ENCODE measurements at regions not wholly inside any gene's neighbourhood (a gene's known extent, or its start where the extent isn't known, plus 50 kb on each side); places are given as distances from the start of the nearest gene placed in this dataset.

DNA sequence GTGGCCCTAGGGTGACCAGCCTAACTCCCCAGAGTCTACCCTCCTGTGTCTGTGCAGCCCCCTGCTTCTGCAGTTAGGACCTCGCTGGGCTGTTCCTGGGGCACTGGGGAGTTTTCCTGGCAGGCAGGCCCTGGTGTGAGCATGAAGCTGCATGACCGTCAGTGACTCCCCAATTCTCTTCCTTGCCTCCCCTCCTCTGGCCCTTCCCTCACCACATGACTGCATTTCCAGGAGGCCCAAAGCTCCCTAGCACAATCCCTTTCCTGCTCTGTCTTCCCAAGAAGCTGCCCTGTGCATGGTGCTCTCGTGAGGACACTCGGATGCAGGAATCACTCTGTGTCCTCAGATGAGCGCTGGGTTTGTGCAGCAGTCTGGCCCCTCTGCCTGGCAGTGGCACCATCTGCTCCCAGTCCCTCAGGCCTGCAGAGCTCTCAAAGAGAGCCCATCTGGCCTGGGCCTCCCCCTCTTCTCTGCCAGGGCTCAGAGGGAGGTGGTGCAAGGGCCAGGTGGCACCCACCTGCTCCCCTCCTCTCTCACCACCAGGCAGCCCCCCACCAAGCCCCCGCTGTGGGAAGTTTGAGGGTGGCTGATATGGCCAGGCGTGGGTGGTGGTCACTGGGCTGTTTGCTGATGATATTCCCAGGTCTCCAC is 125.6 kb upstream of the HS6ST1 start:
- 89% methylated on average over 7 of the region's 7 CpGs for WGBS

DNA sequence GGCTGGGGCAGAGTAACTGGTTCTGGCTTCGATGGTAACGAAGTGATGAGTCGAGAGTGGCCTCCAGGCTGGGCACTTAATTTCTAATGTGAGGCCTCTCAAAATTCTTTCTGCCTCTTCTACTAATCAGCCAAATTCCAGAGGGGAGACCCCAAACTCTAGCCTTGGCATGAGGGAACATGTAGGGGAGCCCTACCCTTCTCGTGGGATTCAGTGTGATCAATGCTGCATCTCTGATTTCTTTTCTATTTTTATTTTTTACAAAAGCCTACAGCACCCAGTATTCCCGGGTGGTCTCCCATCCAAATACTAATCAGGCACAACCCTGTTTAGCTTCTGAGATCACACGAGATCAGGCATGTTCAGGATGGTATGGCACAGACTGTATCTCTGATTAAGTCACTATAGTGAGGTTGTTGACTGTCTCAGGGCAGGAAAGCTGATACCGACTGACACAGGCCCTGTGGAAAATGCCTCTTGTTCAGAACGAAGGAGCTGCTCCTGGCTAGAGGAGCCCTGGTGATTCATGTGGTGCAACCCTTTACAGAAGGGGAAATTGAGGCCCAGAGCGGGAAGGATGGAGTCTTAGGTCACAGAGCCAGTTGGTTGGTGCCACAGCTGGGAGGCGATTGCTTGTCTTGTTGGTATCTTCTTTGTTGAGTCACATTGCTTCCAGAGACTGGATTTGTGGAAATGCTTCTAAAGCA is 126.3 kb upstream of the HS6ST1 start:
- no peaks in the 10 kb centered on the region for H3K27me3 ChIP-seq (replicated peaks; ENCODE audit: insufficient read depth)
- WGBS: 70% methylated on average over 10 of the region's 10 CpGs
- intact Hi-C loops (cut with DNase I): no loop called here
- H3K36me3 ChIP-seq: no peaks in the 10 kb centered on the region
- no peaks in the 10 kb centered on the region for H3K9me3 ChIP-seq
- no peaks in the 10 kb centered on the region for H3K4me1 ChIP-seq (replicated peaks)
- H3K4me3 ChIP-seq: no peak overlapping the region
- DNase-seq (ENCODE audit: low spot score): no peak
- TF ChIP-seq, protein P1, sequence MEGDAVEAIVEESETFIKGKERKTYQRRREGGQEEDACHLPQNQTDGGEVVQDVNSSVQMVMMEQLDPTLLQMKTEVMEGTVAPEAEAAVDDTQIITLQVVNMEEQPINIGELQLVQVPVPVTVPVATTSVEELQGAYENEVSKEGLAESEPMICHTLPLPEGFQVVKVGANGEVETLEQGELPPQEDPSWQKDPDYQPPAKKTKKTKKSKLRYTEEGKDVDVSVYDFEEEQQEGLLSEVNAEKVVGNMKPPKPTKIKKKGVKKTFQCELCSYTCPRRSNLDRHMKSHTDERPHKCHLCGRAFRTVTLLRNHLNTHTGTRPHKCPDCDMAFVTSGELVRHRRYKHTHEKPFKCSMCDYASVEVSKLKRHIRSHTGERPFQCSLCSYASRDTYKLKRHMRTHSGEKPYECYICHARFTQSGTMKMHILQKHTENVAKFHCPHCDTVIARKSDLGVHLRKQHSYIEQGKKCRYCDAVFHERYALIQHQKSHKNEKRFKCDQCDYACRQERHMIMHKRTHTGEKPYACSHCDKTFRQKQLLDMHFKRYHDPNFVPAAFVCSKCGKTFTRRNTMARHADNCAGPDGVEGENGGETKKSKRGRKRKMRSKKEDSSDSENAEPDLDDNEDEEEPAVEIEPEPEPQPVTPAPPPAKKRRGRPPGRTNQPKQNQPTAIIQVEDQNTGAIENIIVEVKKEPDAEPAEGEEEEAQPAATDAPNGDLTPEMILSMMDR (IDR thresholded peaks at IDR 0.05): no peak
- TF ChIP-seq POLR2AphosphoS5 (IDR thresholded peaks at IDR 0.05) (no peak), POLR2A (IDR thresholded peaks at IDR 0.05) (no peak)
- H3K27ac ChIP-seq: no peak overlapping the region

More for the DNA sequence above, 125.6 kb upstream of the HS6ST1 start:
- Histone ChIP-seq H3K4me3 (no peak overlapping the region), H3K9me3 (no peaks in the 10 kb centered on the region), H3K4me1 (replicated peaks) (no peaks in the 10 kb centered on the region), H3K27ac (no peak overlapping the region), H3K36me3 (no peaks in the 10 kb centered on the region), H3K27me3 (replicated peaks; ENCODE audit: insufficient read depth) (no peaks in the 10 kb centered on the region)
- TF ChIP-seq POLR2A (IDR thresholded peaks at IDR 0.05) (no peak), POLR2AphosphoS5 (IDR thresholded peaks at IDR 0.05) (no peak)
- TF ChIP-seq, protein P1 (IDR thresholded peaks at IDR 0.05): no peak
- DNase-seq (ENCODE audit: low spot score): no peak
- intact Hi-C loops (cut with DNase I): no loop called here

DNA sequence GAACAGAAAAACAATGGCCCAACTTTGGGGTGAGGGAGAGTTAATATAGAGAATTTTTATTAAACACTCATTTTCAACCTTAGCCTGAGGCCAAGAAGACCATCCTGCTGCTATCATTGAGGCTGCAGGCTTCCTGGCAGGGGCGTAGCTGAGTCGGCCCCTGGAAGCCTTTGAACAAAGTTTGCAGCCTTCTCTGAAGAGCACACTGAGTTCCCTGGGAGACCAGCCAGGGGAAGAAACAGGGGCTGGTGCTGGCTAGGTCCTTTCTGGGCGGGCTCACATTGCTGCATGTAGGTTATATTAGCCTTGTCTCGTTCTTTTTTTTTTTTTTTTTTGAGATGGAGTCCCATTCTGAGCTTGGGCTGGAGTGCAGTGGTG is 126.8 kb upstream of the HS6ST1 start:
- intact Hi-C loops (cut with DNase I): no loop called here
- no peak overlapping the region for H3K27ac ChIP-seq
- no peaks in the 10 kb centered on the region for H3K27me3 ChIP-seq (replicated peaks; ENCODE audit: insufficient read depth)
- H3K9me3 ChIP-seq: no peaks in the 10 kb centered on the region
- no peaks in the 10 kb centered on the region for H3K4me1 ChIP-seq (replicated peaks)
- 55% methylated on average over 4 of the region's 4 CpGs for WGBS
- DNase-seq (ENCODE audit: low spot score): no peak
- no peaks in the 10 kb centered on the region for H3K36me3 ChIP-seq
- H3K4me3 ChIP-seq: no peak overlapping the region
- TF ChIP-seq POLR2A (IDR thresholded peaks at IDR 0.05): no peak
- no peak for TF ChIP-seq POLR2AphosphoS5 (IDR thresholded peaks at IDR 0.05)
- TF ChIP-seq, protein P1 (IDR thresholded peaks at IDR 0.05): no peak

DNA sequence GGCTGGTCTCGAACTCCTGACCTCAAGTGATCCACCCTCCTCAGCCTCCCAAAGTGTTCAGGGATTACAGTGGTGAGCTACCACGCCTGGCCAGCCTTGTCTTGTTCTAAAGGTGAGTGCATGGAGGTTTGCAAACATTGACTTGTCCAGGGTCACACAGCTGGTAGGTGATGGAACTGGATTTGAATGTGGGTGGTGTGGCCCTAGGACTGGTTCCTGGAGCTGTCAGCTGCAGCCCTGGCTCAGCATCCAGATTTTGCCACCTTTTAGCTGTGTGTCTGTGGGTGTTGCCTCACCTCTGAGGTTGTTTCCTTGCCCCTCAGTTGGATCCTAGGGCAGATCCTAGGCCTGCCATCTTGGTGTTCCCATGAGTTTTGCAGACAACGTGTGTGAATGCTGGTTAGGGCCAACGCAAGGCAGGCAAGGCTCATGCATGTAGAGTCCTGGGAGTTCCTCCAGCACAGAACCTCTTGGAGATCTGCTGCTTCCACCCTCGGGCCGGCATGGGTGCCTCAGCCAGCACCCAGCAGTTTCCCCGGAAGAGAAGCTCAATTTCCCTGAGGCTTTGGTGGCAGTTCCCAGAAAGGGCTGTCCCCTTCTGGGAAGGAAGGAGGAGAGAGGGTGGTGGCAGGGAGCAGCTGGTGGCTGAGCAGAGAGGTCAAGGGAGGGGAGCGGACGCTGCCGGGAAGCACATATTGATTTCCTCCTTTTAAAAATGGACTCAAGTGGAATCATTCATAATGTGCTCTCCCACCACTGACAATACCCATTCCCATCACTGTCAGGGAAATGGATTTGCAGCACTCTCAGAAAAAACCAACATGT is 127.6 kb upstream of the HS6ST1 start:
- Histone ChIP-seq H3K9me3 (no peaks in the 10 kb centered on the region), H3K27ac (no peak overlapping the region), H3K4me3 (no peak overlapping the region)

More for the DNA sequence above, 127.6 kb upstream of the HS6ST1 start:
- TF ChIP-seq, protein P1 (IDR thresholded peaks at IDR 0.05): no peak
- TF ChIP-seq POLR2AphosphoS5 (IDR thresholded peaks at IDR 0.05): no peak
- intact Hi-C loops (cut with DNase I): no loop called here
- no peaks in the 10 kb centered on the region for H3K27me3 ChIP-seq (replicated peaks; ENCODE audit: insufficient read depth)
- H3K4me1 ChIP-seq (replicated peaks): no peaks in the 10 kb centered on the region
- 76% methylated on average over 10 of the region's 10 CpGs for WGBS
- H3K36me3 ChIP-seq: no peaks in the 10 kb centered on the region
- no peak for DNase-seq (ENCODE audit: low spot score)

All from prostate gland (tissue), 2 donors.